ENCODE measurements at regions not wholly inside any gene's neighbourhood (a gene's known extent, or its start where the extent isn't known, plus 50 kb on each side); places are given as distances from the start of the nearest gene placed in this dataset.
"Not testable (repeated sequence)": the region's sequence is repeated elsewhere in the genome, so short reads cannot be mapped to it uniquely, and the experiment has no call there.

DNA sequence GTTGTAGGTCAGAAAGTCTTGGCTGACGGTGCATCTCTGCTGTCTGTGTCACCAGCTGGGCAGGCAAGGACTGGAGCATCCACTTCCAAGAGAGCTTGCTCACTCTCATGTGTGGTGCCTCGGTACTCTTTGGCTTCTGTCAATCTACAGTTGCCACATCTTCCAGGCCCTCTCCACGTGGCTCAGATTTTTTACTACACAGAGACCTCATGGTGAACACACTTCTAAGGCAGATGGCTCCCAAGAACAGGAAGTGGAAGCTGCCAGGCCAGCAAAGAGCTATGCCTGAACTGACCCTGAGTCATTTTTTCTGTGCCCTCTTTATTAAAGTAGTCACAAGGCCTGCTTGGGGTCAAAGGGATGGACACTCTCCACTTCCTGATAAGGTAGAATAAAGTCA, 351.5 kb upstream of the AUTS2 start:
- DNase-seq (no peak), ATAC-seq (no peak)
- peaks cover 4% of the 10 kb centered on the region for H3K9me3 ChIP-seq (ENCODE audit: control insufficient read depth, insufficient read depth, low read length)
- no peak overlapping the region for H3K4me3 ChIP-seq (ENCODE audit: low read length)
- no peak overlapping the region for H3K27ac ChIP-seq (ENCODE audit: low read length)
- WGBS (ENCODE audit: insufficient coverage): 71% methylated on average over 3 of the region's 3 CpGs
- no peaks in the 10 kb centered on the region for H3K36me3 Mint-ChIP-seq
- no peaks in the 10 kb centered on the region for H3K4me1 ChIP-seq (ENCODE audit: control insufficient read depth, insufficient read depth, low read length)
- H3K27me3 ChIP-seq (ENCODE audit: control insufficient read depth, insufficient read depth, low read length): no peaks in the 10 kb centered on the region
- intact Hi-C loops (cut with micrococcal nuclease): no loop called here
- H3K4me3 Mint-ChIP-seq: no peak overlapping the region
- no peaks in the 10 kb centered on the region for H3K36me3 ChIP-seq (ENCODE audit: control insufficient read depth, insufficient read depth, low read length)
- TF ChIP-seq, protein P1, sequence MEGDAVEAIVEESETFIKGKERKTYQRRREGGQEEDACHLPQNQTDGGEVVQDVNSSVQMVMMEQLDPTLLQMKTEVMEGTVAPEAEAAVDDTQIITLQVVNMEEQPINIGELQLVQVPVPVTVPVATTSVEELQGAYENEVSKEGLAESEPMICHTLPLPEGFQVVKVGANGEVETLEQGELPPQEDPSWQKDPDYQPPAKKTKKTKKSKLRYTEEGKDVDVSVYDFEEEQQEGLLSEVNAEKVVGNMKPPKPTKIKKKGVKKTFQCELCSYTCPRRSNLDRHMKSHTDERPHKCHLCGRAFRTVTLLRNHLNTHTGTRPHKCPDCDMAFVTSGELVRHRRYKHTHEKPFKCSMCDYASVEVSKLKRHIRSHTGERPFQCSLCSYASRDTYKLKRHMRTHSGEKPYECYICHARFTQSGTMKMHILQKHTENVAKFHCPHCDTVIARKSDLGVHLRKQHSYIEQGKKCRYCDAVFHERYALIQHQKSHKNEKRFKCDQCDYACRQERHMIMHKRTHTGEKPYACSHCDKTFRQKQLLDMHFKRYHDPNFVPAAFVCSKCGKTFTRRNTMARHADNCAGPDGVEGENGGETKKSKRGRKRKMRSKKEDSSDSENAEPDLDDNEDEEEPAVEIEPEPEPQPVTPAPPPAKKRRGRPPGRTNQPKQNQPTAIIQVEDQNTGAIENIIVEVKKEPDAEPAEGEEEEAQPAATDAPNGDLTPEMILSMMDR (IDR thresholded peaks at IDR 0.05): no peak
- H3K27me3 Mint-ChIP-seq (ENCODE audit: low read depth in 2 of 2): peaks cover 7 to 14% of the 10 kb centered on the region in 2 donors
- H3K9me3 Mint-ChIP-seq: peaks cover 0 to 3% of the 10 kb centered on the region in 2 donors
- no peak overlapping the region for H3K27ac Mint-ChIP-seq
- H3K4me1 Mint-ChIP-seq: no peaks in the 10 kb centered on the region

DNA sequence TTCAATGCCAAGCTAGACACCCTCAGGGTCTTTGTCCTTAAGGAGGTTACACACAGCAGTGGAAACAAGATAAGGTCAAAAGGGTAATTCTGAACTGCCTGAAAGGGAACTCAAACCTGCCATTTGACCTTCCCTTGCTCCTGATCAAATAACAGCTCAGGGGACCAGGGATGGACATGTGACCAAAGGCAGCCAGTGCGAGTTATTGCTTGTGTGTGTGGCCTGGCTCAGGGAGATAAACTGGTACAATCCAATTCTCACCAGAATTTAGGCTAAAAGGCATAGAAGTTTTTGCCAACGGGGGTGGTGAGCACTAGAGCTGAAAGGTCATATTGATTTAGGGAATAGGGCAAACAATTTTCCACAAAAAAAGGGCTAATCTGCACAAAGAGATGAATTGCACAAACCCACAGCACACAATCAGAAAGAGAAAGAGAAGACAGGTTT, 349.9 kb upstream of the AUTS2 start:
- H3K27me3 ChIP-seq (ENCODE audit: control insufficient read depth, insufficient read depth, low read length); intact Hi-C loops (cut with micrococcal nuclease); H3K36me3 Mint-ChIP-seq; H3K36me3 ChIP-seq (ENCODE audit: control insufficient read depth, insufficient read depth, low read length); H3K4me3 Mint-ChIP-seq; H3K4me1 ChIP-seq (ENCODE audit: control insufficient read depth, insufficient read depth, low read length); H3K9me3 Mint-ChIP-seq; H3K4me1 Mint-ChIP-seq; H3K27ac Mint-ChIP-seq; H3K4me3 ChIP-seq (ENCODE audit: low read length); H3K9me3 ChIP-seq (ENCODE audit: control insufficient read depth, insufficient read depth, low read length); H3K27ac ChIP-seq (ENCODE audit: low read length); DNase-seq; ATAC-seq: not testable (repeated sequence)
- 50% methylated on average over 1 of the region's 2 CpGs for WGBS (ENCODE audit: insufficient coverage)
- H3K27me3 Mint-ChIP-seq (ENCODE audit: low read depth in 2 of 2): peaks cover 7 to 14% of the 10 kb centered on the region in 2 donors

DNA sequence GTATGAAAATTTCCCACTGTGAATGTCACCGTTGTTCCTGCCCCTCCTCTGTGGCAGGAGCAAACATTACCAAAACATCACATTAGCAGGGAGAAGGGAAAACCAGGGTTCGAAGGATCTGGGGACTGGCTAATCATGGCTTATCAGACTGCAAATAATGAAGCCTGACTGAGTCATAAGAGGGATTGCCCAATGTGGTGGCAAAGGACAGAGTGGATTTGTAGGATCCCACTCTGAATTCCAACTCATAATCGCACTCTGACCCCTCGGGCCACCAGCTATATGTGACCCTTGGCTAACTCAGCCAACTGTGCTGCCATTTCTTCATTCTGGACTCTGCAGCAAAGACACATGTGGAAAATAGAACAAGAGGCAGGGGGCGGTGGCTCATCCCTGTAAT, 347.3 kb upstream of the AUTS2 start:
- DNase-seq: no peak
- intact Hi-C loops (cut with micrococcal nuclease): no loop called here
- H3K4me1 Mint-ChIP-seq: no peaks in the 10 kb centered on the region
- peaks cover 3 to 6% of the 10 kb centered on the region in 2 donors for H3K9me3 Mint-ChIP-seq
- no peak overlapping the region for H3K27ac Mint-ChIP-seq
- H3K27me3 Mint-ChIP-seq (ENCODE audit: low read depth in 2 of 2): peaks cover 2 to 14% of the 10 kb centered on the region in 2 donors
- H3K4me3 Mint-ChIP-seq: no peak overlapping the region
- 92% methylated on average over 5 of the region's 5 CpGs for WGBS (ENCODE audit: insufficient coverage)
- peaks cover 4% of the 10 kb centered on the region for H3K9me3 ChIP-seq (ENCODE audit: control insufficient read depth, insufficient read depth, low read length)
- H3K36me3 Mint-ChIP-seq: no peaks in the 10 kb centered on the region
- H3K4me1 ChIP-seq (ENCODE audit: control insufficient read depth, insufficient read depth, low read length): no peaks in the 10 kb centered on the region
- ATAC-seq: no peak
- TF ChIP-seq, protein P1 (IDR thresholded peaks at IDR 0.05): no peak
- no peaks in the 10 kb centered on the region for H3K36me3 ChIP-seq (ENCODE audit: control insufficient read depth, insufficient read depth, low read length)
- H3K27me3 ChIP-seq (ENCODE audit: control insufficient read depth, insufficient read depth, low read length): no peaks in the 10 kb centered on the region
- no peak overlapping the region for H3K27ac ChIP-seq (ENCODE audit: low read length)
- no peak overlapping the region for H3K4me3 ChIP-seq (ENCODE audit: low read length)

DNA sequence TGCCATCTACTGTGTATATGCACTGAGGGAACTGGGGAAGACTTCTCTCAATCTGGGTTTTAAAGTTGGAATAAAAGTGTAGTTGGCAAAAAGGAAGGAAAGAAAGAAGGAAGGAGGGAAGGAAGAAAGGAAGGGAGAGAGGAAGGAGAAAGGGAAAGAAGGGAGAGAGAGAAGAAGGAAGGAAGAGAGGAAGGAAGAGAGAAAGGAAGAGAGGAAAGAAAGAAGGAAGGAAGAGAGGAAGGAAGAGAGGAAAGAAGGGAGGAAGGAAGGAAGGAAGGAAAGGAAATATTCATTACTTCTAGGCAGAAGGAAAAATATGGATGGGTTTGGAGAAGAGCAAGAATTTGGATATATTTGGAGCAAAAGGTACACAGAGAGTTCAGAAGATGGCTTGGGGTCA, 343.6 kb upstream of the AUTS2 start:
- Mint-ChIP-seq H3K27ac (no peak overlapping the region), H3K27me3 (ENCODE audit: low read depth in 2 of 2) (peaks cover 6 to 8% of the 10 kb centered on the region in 2 donors), H3K4me3 (no peak overlapping the region), H3K9me3 (peaks cover 9 to 12% of the 10 kb centered on the region in 2 donors), H3K4me1 (no peaks in the 10 kb centered on the region), H3K36me3 (no peaks in the 10 kb centered on the region)
- intact Hi-C loops (cut with micrococcal nuclease): no loop called here
- DNase-seq (no peak), ATAC-seq (no peak)
- H3K4me1 ChIP-seq (ENCODE audit: control insufficient read depth, insufficient read depth, low read length): no peaks in the 10 kb centered on the region
- H3K9me3 ChIP-seq (ENCODE audit: control insufficient read depth, insufficient read depth, low read length): peaks cover 4% of the 10 kb centered on the region
- TF ChIP-seq, protein P1 (IDR thresholded peaks at IDR 0.05): no peak
- H3K36me3 ChIP-seq (ENCODE audit: control insufficient read depth, insufficient read depth, low read length): no peaks in the 10 kb centered on the region
- no peak overlapping the region for H3K27ac ChIP-seq (ENCODE audit: low read length)
- no peaks in the 10 kb centered on the region for H3K27me3 ChIP-seq (ENCODE audit: control insufficient read depth, insufficient read depth, low read length)
- no peak overlapping the region for H3K4me3 ChIP-seq (ENCODE audit: low read length)

All from natural killer cell (primary cell).